ENCODE measurements at regions not wholly inside any gene's neighbourhood (a gene's known extent, or its start where the extent isn't known, plus 50 kb on each side); places are given as distances from the start of the nearest gene placed in this dataset.

GRCh38 chr21:20537130-20537529 lies 461.1 kb upstream of the NCAM2 start:
- no peak overlapping the region for H3K4me3 Mint-ChIP-seq
- peaks cover 34% of the 10 kb centered on the region for H3K9me3 Mint-ChIP-seq
- no peaks in the 10 kb centered on the region for H3K36me3 Mint-ChIP-seq (ENCODE audit: low read depth)
- H3K27me3 Mint-ChIP-seq (ENCODE audit: insufficient read depth), result no peaks in the 10 kb centered on the region
- no peak overlapping the region for H3K27ac Mint-ChIP-seq
- no peak for DNase-seq
- TF ChIP-seq, protein P1, sequence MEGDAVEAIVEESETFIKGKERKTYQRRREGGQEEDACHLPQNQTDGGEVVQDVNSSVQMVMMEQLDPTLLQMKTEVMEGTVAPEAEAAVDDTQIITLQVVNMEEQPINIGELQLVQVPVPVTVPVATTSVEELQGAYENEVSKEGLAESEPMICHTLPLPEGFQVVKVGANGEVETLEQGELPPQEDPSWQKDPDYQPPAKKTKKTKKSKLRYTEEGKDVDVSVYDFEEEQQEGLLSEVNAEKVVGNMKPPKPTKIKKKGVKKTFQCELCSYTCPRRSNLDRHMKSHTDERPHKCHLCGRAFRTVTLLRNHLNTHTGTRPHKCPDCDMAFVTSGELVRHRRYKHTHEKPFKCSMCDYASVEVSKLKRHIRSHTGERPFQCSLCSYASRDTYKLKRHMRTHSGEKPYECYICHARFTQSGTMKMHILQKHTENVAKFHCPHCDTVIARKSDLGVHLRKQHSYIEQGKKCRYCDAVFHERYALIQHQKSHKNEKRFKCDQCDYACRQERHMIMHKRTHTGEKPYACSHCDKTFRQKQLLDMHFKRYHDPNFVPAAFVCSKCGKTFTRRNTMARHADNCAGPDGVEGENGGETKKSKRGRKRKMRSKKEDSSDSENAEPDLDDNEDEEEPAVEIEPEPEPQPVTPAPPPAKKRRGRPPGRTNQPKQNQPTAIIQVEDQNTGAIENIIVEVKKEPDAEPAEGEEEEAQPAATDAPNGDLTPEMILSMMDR (IDR thresholded peaks at IDR 0.05), result no peak
- H3K4me1 Mint-ChIP-seq (ENCODE audit: low read depth), result no peaks in the 10 kb centered on the region

DNA sequence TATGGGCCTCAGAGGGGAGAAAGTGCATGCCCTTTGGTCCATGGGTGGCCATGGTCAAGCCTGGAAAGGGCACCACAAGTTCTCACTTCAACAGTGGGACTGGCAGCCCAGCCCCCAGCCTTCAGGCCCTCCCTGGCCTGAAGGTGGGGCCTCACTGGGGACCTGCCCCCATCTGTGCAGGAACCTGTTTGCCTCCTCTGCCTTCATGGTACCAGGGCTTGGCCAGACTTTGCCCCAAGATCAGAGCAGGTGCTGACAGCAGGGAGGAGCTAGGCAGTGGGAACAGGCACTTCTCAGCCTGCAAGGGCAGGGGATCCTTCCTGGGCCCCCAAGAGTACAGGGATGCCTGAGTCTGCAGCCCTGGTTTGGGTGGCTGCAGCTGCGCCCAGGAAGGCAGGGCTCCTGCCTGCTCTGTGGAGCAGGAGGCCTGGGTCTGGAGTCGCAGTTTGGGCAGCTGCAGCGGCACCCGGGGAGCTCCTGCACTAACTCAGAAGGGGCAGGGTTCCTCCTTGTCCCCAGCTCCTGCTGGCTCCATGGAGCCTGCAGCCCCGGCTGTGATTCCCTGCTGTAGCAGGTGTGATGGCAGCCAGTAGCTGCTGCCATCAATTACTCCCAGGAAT lies 460.1 kb upstream of the NCAM2 start:
- no peak for DNase-seq
- Mint-ChIP-seq H3K9me3 (peaks cover 39% of the 10 kb centered on the region), H3K4me3 (no peak overlapping the region), H3K27me3 (ENCODE audit: insufficient read depth) (no peaks in the 10 kb centered on the region), H3K27ac (no peak overlapping the region), H3K36me3 (ENCODE audit: low read depth) (no peaks in the 10 kb centered on the region), H3K4me1 (ENCODE audit: low read depth) (no peaks in the 10 kb centered on the region)
- TF ChIP-seq, protein P1 (IDR thresholded peaks at IDR 0.05), result no peak

DNA sequence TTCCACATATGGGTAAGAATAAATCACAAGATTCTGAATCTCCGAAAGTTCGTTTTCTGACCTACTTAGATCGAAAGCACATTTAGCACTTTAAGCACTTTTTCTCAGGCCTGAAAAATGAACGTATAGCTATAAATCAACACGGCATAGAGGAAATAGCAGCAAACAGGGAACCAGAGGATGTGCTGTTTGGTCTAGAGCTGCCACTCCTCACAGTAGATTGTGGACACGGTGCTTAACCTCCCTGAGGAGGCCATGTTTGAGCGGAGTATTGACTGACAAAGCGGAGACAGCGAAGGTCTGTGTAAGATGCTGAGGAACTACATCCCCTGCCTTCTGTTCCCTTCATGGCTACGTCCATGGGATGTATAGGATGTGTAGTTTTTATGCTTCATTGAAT lies 452.8 kb upstream of the NCAM2 start:
- H3K4me1 Mint-ChIP-seq (ENCODE audit: low read depth), result no peaks in the 10 kb centered on the region
- peaks cover 42% of the 10 kb centered on the region for H3K9me3 Mint-ChIP-seq
- no peak overlapping the region for H3K27ac Mint-ChIP-seq
- no peak for DNase-seq
- no peaks in the 10 kb centered on the region for H3K27me3 Mint-ChIP-seq (ENCODE audit: insufficient read depth)
- no peak overlapping the region for H3K4me3 Mint-ChIP-seq
- TF ChIP-seq, protein P1 (IDR thresholded peaks at IDR 0.05), result no peak
- H3K36me3 Mint-ChIP-seq (ENCODE audit: low read depth), result no peaks in the 10 kb centered on the region

DNA sequence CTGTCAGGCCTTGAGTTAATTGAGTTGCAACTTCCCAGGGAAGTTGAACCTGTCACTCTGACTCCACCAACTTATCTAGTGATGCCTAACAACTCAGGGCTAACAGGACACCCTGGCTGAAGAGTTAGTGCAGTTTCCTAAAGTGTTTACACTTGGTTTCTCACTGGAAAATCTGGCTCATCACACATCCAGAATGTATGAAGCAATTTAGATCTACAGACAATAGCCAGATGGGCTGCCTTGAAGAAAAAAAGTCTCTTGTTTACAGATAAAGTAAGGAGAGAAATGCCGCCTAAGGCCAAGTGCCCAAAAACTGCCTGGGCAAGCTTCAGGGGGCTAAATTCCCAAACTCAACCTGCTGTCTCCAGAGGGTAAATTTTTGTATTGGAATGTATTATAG lies 446.3 kb upstream of the NCAM2 start:
- H3K36me3 Mint-ChIP-seq (ENCODE audit: low read depth), result no peaks in the 10 kb centered on the region
- DNase-seq, result no peak
- no peaks in the 10 kb centered on the region for H3K4me1 Mint-ChIP-seq (ENCODE audit: low read depth)
- H3K9me3 Mint-ChIP-seq, result peaks cover 35% of the 10 kb centered on the region
- H3K27me3 Mint-ChIP-seq (ENCODE audit: insufficient read depth), result no peaks in the 10 kb centered on the region
- TF ChIP-seq, protein P1 (IDR thresholded peaks at IDR 0.05), result no peak
- H3K4me3 Mint-ChIP-seq, result no peak overlapping the region
- H3K27ac Mint-ChIP-seq, result no peak overlapping the region

GRCh38 chr21:20554785-20555184 lies 443.4 kb upstream of the NCAM2 start:
- H3K27ac Mint-ChIP-seq, result no peak overlapping the region
- no peaks in the 10 kb centered on the region for H3K36me3 Mint-ChIP-seq (ENCODE audit: low read depth)
- no peak for DNase-seq
- TF ChIP-seq, protein P1 (IDR thresholded peaks at IDR 0.05), result no peak
- peaks cover 30% of the 10 kb centered on the region for H3K9me3 Mint-ChIP-seq
- H3K27me3 Mint-ChIP-seq (ENCODE audit: insufficient read depth), result no peaks in the 10 kb centered on the region
- no peak overlapping the region for H3K4me3 Mint-ChIP-seq
- no peaks in the 10 kb centered on the region for H3K4me1 Mint-ChIP-seq (ENCODE audit: low read depth)

DNA sequence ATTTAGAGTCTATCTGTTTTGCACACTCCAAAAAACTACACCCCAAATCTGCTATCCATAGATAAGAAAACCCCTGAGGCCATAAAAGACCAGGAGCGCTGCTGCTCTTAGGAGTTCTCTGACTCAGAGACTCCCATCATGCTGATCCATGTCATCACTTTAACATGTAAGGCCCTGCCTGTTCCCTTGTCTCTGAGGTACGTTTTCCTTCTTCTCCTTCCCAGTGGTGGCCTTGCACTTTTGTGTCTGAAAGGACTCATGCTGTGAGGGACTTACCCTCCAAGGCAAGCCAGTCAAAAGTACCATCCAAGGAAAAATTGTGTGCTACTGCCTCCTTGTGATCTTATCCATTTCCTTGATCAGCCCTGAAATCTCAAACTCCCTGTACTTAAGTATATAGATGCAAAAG lies 427.4 kb upstream of the NCAM2 start:
- no peaks in the 10 kb centered on the region for H3K27me3 Mint-ChIP-seq (ENCODE audit: insufficient read depth)
- TF ChIP-seq, protein P1 (IDR thresholded peaks at IDR 0.05), result no peak
- no peaks in the 10 kb centered on the region for H3K4me1 Mint-ChIP-seq (ENCODE audit: low read depth)

More for the DNA sequence above, 427.4 kb upstream of the NCAM2 start:
- H3K9me3 Mint-ChIP-seq, result peaks cover 42% of the 10 kb centered on the region
- H3K27ac Mint-ChIP-seq, result no peak overlapping the region
- H3K36me3 Mint-ChIP-seq (ENCODE audit: low read depth), result no peaks in the 10 kb centered on the region; the same call in 1 of the 2 replicates
- DNase-seq, result no peak
- H3K4me3 Mint-ChIP-seq, result no peak overlapping the region

All from HFFc6 (cell line).